GM12878 (cell line): ENCODE measurements at regions not wholly inside any gene's neighbourhood (a gene's known extent, or its start where the extent isn't known, plus 50 kb on each side); places are given as distances from the start of the nearest gene placed in this dataset.

Experiments used
- ATAC-seq: fragments of 200-7000 bp; cut with Tn5 transposase; 3 replicates; pipeline ENCODE4 v1.9.1; 2020; ENCODE audit warnings: mild to moderate bottlenecking, moderate library complexity
- BruUV-seq: library from RNA; stranded (reverse); fragments of 400-500 nt; replicated peaks from 2 replicates; lab custom pipeline; 2021; lab: Mats Ljungman, UMichigan
- CTCF ChIA-PET: fragments of 300-600 bp; sonication (Branson Sonifier 250); formaldehyde crosslinking; extraction: SDS; loops from one replicate; lab custom pipeline; 2021; ENCODE audit warnings: inconsistent platforms; lab: Yijun Ruan, JAX
- POLR2A ChIA-PET: fragments of 350-600 bp; formaldehyde crosslinking; extraction: SDS; loops from one replicate; lab custom pipeline; 2021; ENCODE audit warnings: inconsistent platforms; lab: Charles Lee
- RAD21 ChIA-PET: fragments of 300-600 bp; sonication (Branson Sonifier 250); formaldehyde crosslinking; loops from one replicate; lab custom pipeline; 2023; ENCODE audit warnings: antibody characterized with exemption; ENCODE audit not compliant: unreplicated experiment; lab: Charles Lee
- SMC1A ChIA-PET: fragments of 300-600 bp; sonication (Branson Sonifier 250); formaldehyde crosslinking; loops from one replicate; lab custom pipeline; 2023; ENCODE audit not compliant: unreplicated experiment, uncharacterized antibody; lab: Charles Lee
- DNase-seq: peaks from one replicate; pipeline ENCODE4 v3.0.0-alpha.2; 2011; ENCODE audit warnings: low read depth, low spot score
- FAIRE-seq: peaks from 3 replicates; lab custom pipeline; 2011; peaks lifted over from hg19 to GRCh38; lab: Jason Lieb, UNC
- H2AFZ ChIP-seq: 2 replicates; pipeline ENCODE4 v1.6.0; 2011; ENCODE audit warnings: low read depth, low read length, control low read depth; ENCODE audit not compliant: control insufficient read depth
- H3K27ac ChIP-seq: 2 replicates; pipeline ENCODE4 v1.5.1; 2011; ENCODE audit warnings: control low read depth; ENCODE audit not compliant: control insufficient read depth, insufficient read depth
- H3K27me3 ChIP-seq, 2 experiments: replicated peaks in 1 of 2; 2 replicates each; pipeline versions ENCODE4 v1.6.0 to v1.6.1; 2011; ENCODE audit warnings: low read length in 1 of 2; ENCODE audit not compliant: control insufficient read depth in 2 of 2, insufficient read depth in 2 of 2
- H3K36me3 ChIP-seq, 2 experiments: 2 replicates each; pipeline ENCODE4 v1.5.1; 2011; ENCODE audit warnings: low read length in 1 of 2; ENCODE audit not compliant: control insufficient read depth in 2 of 2, insufficient read depth in 2 of 2
- H3K4me1 ChIP-seq: 2 replicates; pipeline ENCODE4 v1.6.1; 2011; ENCODE audit warnings: mild to moderate bottlenecking, low read length, moderate library complexity, mixed read lengths; ENCODE audit not compliant: control insufficient read depth, insufficient read depth
- H3K4me2 ChIP-seq: 2 replicates; pipeline ENCODE4 v1.6.0; 2011; ENCODE audit warnings: control low read depth; ENCODE audit not compliant: control insufficient read depth, insufficient read depth
- H3K4me3 ChIP-seq: fragments of 200-600 bp; sonication (generic); 2 replicates; pipeline ENCODE4 v1.5.1; 2016
- H3K79me2 ChIP-seq: 2 replicates; pipeline ENCODE4 v1.6.0; 2011; ENCODE audit warnings: low read length; ENCODE audit not compliant: control insufficient read depth, insufficient read depth
- H3K9ac ChIP-seq: 2 replicates; pipeline ENCODE4 v1.8.0; 2011; ENCODE audit warnings: low read length, control low read depth, mixed read lengths; ENCODE audit not compliant: control insufficient read depth, insufficient read depth
- H3K9me3 ChIP-seq: replicated peaks from 3 replicates; pipeline ENCODE4 v1.5.1; 2011; ENCODE audit warnings: mild to moderate bottlenecking, low read length; ENCODE audit not compliant: control insufficient read depth, insufficient read depth
- H4K20me1 ChIP-seq: 2 replicates; pipeline ENCODE4 v1.6.0; 2011; ENCODE audit not compliant: control insufficient read depth, insufficient read depth
- BMI1 ChIP-seq: fragments of 450-650 bp; IDR thresholded peaks from 2 replicates; pipeline ENCODE4 v1.6.1; 2016; ENCODE audit warnings: mild to moderate bottlenecking, moderate library complexity, borderline replicate concordance
- BRCA1 ChIP-seq: IDR thresholded peaks from 2 replicates; pipeline ENCODE4 v1.6.1; 2011; ENCODE audit warnings: low read depth, low read length, improper control_type of control experiment
- CBX5 ChIP-seq: sonication (generic); IDR thresholded peaks from 2 replicates; pipeline ENCODE4 v1.6.1; 2016; ENCODE audit warnings: low read depth, moderate library complexity, mild to moderate bottlenecking, inconsistent platforms
- CHD2 ChIP-seq: IDR thresholded peaks from 2 replicates; pipeline ENCODE4 v1.6.1; 2011; ENCODE audit warnings: low read depth, low read length, improper control_type of control experiment, borderline replicate concordance
- NRF1 ChIP-seq: conservative IDR thresholded peaks from 2 replicates; pipeline ENCODE4 v1.6.1; 2011; ENCODE audit warnings: mild to moderate bottlenecking, low read depth, low read length, improper control_type of control experiment
- RAD51 ChIP-seq: fragments of 450-650 bp; IDR thresholded peaks from 2 replicates; pipeline ENCODE4 v1.6.1; 2016; ENCODE audit warnings: moderate library complexity, mild to moderate bottlenecking, inconsistent platforms
- SUPT20H ChIP-seq: IDR thresholded peaks from 2 replicates; pipeline ENCODE4 v1.6.1; 2011; ENCODE audit warnings: low read depth, mild to moderate bottlenecking, low read length, moderate library complexity, borderline replicate concordance; ENCODE audit not compliant: control insufficient read depth
- TAF1 ChIP-seq: IDR thresholded peaks from 2 replicates; pipeline ENCODE4 v1.6.1; 2011; ENCODE audit warnings: mild to moderate bottlenecking, low read depth, low read length, borderline replicate concordance
- ZNF274 ChIP-seq: IDR thresholded peaks from one replicate; pipeline ENCODE4 v1.8.0; 2011; ENCODE audit not compliant: insufficient read length, insufficient read depth
- ZZZ3 ChIP-seq: IDR thresholded peaks from 2 replicates; pipeline ENCODE4 v1.6.1; 2011; ENCODE audit warnings: low read depth; ENCODE audit not compliant: control insufficient read depth, insufficient read length
- WGBS: methylation state at CpG from one replicate; pipeline ENCODE4 v1.1.6; 2016; ENCODE audit warnings: low lambda C conversion rate; ENCODE audit not compliant: insufficient replicate concordance, insufficient coverage; ENCODE audit errors: missing lambda C conversion rate; 5-methylcytosine and 5-hydroxymethylcytosine counted together
- in situ Hi-C: fragments of 300-500 bp; cut with MboI; formaldehyde crosslinking; loops from 9 replicates; pipeline ENCODE4 v1.14.3; 2018; ENCODE audit warnings: mixed read lengths
- intact Hi-C: fragments of 100-400 bp; cut with micrococcal nuclease; formaldehyde crosslinking; loops from one replicate; pipeline ENCODE4 v1.14.2; 2022; ENCODE audit not compliant: unreplicated experiment
- TF ChIP-seq, protein P1 (sequence below): fragments of 450-650 bp; IDR thresholded peaks from 2 replicates; pipeline ENCODE4 v1.6.1; 2017; ENCODE audit warnings: antibody characterized with exemption, mild to moderate bottlenecking, moderate library complexity
- TF ChIP-seq, protein P2 (sequence below): IDR thresholded peaks from 2 replicates; pipeline ENCODE4 v1.6.1; 2011; ENCODE audit warnings: low read depth, mild to moderate bottlenecking, low read length, moderate library complexity, borderline replicate concordance; ENCODE audit errors: extremely low read depth

GRCh38 chr1:38187552-38187951 lies 141.0 kb upstream of the POU3F1 start (continued):
- TF ChIP-seq, protein P1, sequence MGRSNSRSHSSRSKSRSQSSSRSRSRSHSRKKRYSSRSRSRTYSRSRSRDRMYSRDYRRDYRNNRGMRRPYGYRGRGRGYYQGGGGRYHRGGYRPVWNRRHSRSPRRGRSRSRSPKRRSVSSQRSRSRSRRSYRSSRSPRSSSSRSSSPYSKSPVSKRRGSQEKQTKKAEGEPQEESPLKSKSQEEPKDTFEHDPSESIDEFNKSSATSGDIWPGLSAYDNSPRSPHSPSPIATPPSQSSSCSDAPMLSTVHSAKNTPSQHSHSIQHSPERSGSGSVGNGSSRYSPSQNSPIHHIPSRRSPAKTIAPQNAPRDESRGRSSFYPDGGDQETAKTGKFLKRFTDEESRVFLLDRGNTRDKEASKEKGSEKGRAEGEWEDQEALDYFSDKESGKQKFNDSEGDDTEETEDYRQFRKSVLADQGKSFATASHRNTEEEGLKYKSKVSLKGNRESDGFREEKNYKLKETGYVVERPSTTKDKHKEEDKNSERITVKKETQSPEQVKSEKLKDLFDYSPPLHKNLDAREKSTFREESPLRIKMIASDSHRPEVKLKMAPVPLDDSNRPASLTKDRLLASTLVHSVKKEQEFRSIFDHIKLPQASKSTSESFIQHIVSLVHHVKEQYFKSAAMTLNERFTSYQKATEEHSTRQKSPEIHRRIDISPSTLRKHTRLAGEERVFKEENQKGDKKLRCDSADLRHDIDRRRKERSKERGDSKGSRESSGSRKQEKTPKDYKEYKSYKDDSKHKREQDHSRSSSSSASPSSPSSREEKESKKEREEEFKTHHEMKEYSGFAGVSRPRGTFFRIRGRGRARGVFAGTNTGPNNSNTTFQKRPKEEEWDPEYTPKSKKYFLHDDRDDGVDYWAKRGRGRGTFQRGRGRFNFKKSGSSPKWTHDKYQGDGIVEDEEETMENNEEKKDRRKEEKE, result no peak

GRCh38 chr1:38186566-38186965 lies 140.0 kb upstream of the POU3F1 start:
- POLR2A ChIA-PET, result interaction anchor here (0.5 kb wide), 1 partner anchor 78 kb away, joined by 4 read pairs; no protein-coding TSS in a partner anchor
- Histone ChIP-seq H3K4me3 (no peak overlapping the region), H2AFZ (no peak overlapping the region), H3K9ac (no peak overlapping the region), H3K79me2 (no peaks in the 10 kb centered on the region), H3K4me2 (no peak overlapping the region), H3K27me3 (no peaks in the 10 kb centered on the region), H3K36me3 (no peaks in the 10 kb centered on the region), H3K27ac (no peak overlapping the region), H4K20me1 (no peaks in the 10 kb centered on the region), H3K4me1 (peaks cover 4% of the 10 kb centered on the region; the same call in 1 of the 2 replicates), H3K9me3 (no peaks in the 10 kb centered on the region; the same call in 2 of the 3 replicates)
- 24% methylated on average over 5 of the region's 5 CpGs for WGBS
- CTCF ChIA-PET, result interaction anchor here (0.6 kb wide), 1 partner anchor 211 kb away, joined by 3 read pairs; no protein-coding TSS in a partner anchor
- intact Hi-C loops, result no loop called here
- FAIRE-seq, result no peak
- BruUV-seq, result no TSS peak
- RAD21 ChIA-PET, result interaction anchor here (0.6 kb wide), 1 partner anchor 64 kb away, joined by 3 read pairs; no protein-coding TSS in a partner anchor
- in situ Hi-C loops, result no loop called here
- ATAC-seq, result no peak
- no peak for DNase-seq
- TF ChIP-seq CBX5 (no peak), ZNF274 (no peak), TAF1 (no peak), ZZZ3 (no peak), BMI1 (no peak), RAD51 (no peak), NRF1 (no peak), SUPT20H (no peak), BRCA1 (no peak), CHD2 (no peak)
- TF ChIP-seq, protein P2, sequence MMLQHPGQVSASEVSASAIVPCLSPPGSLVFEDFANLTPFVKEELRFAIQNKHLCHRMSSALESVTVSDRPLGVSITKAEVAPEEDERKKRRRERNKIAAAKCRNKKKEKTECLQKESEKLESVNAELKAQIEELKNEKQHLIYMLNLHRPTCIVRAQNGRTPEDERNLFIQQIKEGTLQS, result no peak
- SMC1A ChIA-PET, result interaction anchor here (1.5 kb wide), 1 partner anchor 35 kb away, joined by 3 read pairs; no protein-coding TSS in a partner anchor
